ENCODE measurements at regions not wholly inside any gene's neighbourhood (a gene's known extent, or its start where the extent isn't known, plus 50 kb on each side); places are given as distances from the start of the nearest gene placed in this dataset.

DNA sequence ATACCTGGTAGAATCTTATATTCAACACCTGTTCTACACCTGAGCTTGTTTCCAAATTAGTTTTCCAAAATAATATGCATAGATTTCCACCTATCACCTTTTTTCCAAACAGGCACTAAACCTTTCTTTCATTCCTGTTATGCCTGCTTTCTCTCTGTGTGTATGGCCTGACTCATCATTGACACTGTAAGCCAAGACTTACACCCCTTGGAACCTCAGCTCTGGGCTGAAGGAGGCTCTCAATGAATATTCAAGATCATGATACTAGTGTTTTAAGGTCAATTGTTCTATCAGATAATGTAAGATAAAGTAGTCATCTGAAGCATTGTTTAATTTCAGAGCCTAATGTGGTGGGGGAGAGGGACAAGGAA lies 1193.3 kb downstream of the FLRT2 start:
- DNase-seq (ENCODE audit: low read depth): no peak

DNA sequence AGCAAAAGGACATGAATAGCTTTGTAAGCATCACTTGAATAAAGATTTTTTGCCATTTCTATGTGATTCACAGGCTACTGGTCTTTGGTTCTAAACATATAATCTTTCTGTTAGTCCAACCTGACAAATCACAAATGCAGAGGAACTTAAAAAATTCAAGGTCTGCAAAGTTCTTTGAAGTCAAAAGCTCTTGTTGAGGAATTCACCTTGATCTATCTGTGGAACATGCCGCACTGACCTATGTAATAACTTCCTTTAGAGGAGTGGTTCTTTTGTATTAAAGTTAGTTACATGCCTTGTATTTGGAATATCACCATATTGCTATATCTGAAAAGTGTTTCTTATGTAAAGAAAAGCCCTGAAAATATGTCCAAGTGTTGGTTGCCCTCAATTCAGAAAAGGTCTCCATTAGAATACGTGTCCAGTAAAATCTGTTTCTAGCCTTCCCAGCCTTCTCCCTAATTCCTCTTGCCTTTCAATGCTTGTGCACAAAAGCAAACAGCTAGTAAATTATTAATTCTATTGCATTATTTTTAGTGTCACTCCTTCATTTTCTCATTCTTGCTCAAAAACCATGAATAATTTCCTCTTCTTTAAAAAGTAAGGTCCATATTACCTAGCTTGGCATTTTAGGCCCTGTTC lies 1192.8 kb downstream of the FLRT2 start:
- DNase-seq (ENCODE audit: low read depth): no peak

DNA sequence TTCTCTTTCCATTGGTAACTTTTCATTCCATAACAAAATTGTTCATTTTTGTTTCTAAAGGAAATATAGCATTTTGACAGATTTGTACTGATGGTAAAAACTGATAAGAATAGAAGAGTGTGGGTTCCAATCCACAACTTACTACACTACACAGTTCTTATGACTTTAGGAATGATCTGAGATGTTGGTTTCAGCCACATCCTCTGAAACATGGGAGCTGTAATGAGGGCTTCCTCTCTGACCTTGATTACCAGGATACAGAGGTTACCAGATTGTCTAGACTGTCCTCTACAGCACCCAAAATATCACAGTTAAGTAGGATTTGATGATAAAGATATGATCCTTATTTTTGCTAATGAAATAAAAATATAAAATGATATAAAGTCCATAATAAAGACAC lies 1184.6 kb downstream of the FLRT2 start:
- no peak for DNase-seq (ENCODE audit: low read depth)

DNA sequence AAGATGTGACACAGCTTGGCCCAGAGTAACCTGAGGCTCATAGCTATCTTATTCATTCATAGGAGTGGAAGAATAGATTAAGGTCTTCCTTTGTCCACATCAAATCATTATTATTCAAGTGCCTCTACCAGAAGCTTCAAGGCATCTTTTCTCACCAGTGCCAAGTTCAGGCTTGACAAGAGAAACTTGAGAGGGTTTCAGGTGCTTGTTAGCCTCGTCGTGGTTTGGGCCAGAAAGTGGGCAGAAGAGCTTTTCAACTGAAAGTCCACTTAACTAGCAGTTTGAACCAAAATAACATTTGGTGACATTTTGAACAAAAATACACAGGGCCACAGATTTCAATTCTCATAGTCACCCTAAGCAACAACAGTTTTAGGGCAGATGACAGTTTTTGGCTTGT lies 1184.2 kb downstream of the FLRT2 start:
- no peak for DNase-seq (ENCODE audit: low read depth)

DNA sequence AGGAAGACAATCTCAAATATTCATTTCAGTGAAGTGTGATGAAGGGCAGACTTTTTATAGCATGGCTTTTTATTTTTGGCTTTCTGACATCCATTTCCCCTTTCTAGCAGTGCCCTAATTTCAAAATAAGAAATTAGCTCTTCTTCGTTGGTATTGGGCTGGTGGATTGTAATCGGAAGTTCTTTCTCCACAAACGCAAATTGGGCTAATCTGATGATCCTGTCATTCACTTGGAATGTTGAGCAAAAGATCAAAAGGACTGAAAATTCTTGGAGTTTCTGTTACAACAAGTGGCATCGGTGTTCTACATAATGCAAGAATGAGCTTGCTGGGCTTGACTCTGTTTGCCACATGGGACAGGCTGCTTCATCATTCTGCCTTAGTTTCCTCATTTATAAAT lies 1182.8 kb downstream of the FLRT2 start:
- no peak for DNase-seq (ENCODE audit: low read depth)

DNA sequence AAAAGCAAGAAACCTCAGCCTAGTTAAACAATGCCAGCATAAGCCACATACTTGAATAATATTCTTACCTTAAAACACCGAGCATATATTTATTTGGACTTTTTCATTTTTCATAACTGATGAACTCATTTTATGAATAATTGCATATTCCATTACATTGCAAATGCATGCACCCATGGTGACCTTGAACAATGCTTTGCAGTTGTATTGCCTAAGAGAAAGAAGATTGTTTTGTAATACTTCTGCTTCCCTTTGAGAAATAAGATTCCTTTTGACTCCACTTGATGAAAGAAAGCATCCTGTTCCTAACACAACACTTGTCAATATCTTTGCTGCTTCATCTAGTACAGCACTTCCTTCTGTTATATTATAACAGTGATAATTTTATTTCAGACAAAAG lies 1182.2 kb downstream of the FLRT2 start:
- DNase-seq (ENCODE audit: low read depth): no peak

DNA sequence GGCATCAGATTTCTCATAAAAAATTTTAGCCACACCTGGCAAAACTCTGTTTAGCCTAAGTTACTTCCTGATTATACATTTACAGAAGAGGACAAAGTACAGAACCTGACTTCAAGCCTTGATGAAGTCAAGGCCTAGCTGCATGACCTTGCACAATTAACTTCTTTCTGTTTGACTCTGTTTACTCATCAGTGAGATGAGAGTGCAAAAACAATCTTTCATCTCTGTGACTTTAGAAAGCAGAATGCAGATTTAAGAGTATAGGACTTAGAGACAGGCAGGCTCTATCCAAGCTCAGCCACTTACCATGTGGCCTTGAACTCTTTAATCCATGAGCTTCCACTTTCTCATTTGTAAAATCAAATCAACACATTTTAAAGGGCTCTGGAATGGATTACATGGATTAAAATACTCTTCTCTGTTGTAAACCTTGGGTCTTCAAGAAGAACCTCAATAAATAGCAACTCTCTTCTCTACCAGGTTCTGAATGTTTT lies 1178.9 kb downstream of the FLRT2 start:
- no peak for DNase-seq (ENCODE audit: low read depth)

DNA sequence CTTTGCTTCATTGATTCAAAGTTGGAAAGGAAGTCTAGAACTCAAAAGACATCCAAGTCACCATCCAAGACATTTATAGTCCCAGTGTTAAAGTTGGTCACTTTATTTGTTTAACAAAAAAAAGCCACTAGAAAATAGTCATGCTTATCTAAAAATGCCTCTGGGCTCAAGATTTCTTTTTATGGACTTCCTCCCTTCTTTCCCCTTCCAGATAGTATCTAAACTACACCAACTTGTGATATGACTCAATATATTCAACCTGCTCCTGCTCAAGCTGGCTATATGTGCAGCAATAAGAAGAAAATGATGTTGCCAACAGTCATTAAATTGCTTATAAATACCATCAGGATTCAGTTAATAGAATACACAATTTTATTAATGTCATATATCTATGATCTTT lies 1177.1 kb downstream of the FLRT2 start:
- DNase-seq (ENCODE audit: low read depth): no peak

DNA sequence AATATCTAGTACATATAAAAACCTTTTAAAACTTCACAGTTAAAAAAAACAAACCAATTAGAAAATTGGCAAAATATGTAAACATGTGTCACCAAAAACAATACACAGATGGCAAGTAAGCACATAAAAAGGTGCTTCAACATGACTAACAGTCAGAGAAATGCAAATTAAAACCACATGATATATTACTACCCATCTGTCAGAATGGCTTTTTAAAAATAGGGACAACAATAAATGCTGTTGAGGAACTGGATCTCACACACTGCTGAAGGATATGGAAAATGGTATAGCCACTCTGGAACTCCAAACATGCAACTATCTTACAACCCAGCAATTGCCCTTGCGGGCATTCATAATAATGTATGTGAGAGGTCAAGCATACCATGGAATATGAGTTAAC lies 1153.6 kb downstream of the FLRT2 start:
- DNase-seq (ENCODE audit: low read depth): no peak

DNA sequence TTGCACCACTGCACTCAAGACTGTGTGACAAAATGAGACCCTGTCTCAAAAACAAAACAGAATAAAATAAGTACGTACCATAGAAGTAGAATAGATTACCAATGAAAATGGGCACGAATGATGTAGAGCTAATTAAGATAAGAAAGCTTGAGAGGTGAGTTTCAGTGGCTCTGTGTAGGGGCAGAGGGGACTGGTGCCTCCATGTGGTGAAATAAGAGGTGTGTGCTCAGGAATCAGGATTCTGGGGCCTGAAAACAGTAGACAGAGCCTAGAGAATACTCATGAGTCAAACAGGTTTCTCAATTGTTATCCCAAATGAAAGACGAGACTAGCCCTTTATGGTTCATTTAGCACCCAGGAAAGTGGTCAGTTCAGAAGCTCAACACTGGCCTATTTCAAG lies 1145.1 kb downstream of the FLRT2 start:
- no peak for DNase-seq (ENCODE audit: low read depth)

DNA sequence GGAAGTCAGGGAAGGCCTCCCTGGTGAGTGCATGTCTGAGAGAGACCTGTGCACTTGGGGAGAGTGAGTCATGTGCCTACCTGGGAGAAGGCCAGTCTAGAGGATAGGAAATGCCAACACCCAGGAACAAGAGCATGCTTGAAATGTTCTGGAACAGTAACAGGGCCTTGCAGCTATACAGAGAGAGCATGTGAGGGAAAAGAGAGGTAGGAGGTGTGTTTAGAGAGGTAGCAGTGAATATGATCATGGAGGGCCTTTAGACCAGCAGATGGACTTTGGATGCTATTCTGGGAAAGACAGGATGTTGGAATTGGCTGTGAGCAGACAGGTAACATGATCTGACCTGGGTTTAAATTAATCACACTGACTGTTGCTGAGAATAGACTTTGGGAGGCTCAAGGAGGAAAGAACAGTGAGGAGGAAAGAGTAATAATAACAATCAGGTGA lies 1143.6 kb downstream of the FLRT2 start:
- no peak for DNase-seq (ENCODE audit: low read depth)

DNA sequence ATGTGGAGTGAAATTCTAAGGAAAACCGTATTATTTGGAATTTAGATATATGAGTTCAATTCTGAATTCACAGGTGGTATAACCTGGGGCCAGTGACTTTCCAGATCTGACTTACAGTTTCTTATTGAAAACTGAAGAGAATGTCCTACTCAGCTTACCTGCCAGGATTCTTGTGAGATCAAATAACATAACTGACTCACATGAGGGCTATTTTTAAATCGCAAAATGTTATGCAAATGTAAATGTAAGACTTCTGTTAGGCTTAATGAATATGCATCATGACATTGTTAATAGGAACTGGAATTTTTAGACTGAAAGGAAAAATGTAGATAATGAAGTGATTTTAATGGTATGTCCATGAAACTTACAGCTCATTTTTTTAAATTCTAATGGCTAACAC lies 1142.1 kb downstream of the FLRT2 start:
- DNase-seq (ENCODE audit: low read depth): no peak

DNA sequence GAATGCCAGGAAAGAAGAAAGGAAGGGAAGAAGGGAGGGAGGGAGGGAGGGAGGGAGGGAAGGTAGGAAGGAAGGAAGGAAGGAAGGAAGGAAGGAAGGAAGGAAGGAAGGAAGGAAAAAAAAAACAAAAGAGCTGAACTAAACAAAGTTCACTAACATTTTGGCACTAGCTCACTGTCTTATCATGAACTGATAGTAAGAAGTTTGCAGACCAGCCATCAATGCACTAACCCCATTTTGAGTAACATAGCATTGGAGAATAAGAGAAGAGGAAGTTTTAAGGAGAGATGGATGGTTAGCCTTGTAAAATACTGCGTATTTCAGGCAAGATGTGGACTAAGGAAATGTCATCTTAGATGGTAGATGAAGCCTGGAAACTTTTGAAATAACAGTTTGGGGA lies 1136.0 kb downstream of the FLRT2 start:
- DNase-seq (ENCODE audit: low read depth): no peak

DNA sequence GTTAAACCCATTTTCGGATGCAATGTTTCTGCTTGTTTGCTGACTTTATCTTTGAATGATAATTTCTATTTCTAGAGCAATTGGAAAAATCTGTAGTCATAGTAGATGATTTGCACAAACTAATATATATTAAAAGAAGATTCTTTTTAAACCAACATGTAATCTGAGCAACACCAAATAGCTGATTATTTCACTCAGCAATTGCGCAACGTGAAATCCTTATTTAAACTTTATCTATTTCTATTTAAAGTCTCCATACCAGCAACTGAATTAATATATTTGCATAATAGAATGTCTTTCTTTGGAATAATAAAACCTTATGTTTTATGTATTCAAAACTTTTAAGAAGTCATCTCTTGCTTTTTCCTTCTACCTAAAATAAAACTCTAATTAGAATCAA lies 1132.4 kb downstream of the FLRT2 start:
- no peak for DNase-seq (ENCODE audit: low read depth)

DNA sequence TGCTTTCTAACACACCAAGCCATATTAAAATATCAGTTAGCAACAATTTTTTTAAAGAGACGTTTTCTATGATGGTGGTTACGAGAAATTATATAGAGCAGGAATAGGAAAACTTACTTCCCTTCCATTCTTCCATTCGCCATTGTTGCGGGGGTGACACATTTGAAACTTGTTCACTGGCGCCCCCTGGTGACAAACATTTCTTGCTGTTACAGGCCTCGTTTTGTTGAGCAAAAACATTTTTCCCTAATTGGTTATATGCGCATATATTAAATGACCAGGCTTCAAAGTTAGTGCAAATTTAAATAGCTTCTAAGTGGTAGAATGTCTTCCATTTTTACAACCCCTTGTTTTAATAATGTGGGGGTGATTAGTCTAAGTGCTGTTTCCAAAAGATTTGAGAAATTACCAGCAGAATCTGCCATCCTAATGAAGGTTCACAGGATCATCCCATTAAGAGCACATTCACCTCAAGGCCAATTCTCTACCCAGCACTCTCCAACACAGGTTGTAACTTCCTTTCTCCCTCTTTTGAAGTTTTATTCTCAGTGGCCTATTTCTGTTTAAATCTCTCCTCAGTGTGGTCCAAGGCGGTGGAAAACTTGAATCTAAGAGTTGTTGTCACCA lies 1124.7 kb downstream of the FLRT2 start:
- DNase-seq (ENCODE audit: low read depth): no peak

DNA sequence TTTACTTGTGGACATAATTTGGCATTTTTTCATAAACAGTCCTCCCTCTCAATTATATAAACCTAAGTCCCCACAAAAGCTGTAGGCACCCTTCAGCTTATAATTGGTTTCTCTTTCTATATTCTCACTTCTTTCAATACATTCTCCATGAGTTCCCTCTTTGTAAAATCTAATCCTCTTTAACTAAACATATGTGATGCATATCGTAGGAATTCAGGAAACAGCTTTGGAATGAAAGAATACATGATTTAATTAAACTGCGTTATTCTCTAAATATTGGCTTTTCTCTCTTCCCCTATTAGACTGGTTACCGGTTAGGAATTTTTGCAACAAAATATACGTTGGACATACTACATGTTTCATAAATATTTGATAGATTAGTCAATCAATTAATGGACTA lies 1122.6 kb downstream of the FLRT2 start:
- no peak for DNase-seq (ENCODE audit: low read depth)

DNA sequence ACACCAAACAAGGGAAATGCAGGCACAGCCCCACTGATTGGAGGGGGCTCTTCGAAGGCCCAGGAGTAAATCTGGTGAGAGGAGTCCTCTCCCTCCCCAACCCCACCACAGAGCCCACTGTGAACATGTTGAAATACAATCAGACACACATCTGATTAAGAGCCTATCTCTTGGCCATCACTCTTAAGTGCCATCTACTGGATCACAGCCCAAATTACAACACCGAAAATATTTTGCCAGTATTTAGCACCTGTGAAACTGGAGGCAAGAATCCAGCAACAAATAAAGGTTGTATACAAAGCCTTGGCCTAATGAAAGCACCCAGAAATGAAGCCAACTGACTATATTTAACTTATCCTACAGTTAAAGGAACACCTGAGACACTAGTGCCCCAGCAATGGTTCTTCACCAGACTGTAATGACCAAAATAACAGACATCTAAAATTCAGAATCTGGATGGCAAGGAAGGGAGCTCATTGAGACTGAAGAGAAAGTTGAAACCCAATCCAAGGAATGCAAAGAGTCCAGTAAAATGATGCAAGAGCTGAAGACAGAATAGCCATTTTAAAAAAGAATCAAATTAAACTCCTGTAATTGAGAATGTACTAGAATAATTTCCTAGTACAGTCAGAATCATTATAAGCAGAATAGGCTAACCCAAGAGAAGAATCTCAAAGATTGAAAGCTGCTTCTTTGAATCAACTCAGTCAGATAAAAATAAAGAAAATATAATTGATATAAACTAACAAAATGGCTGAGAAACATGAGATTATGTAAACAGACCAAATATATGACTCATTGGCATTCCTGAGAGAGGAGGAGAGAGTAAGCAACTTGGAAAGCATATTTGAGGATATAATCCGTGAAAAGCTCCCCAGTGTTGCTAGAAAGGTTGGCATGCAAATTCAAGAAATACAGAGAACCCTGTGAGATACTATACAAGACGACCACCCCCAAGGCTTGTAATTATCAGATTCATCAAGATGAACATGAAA lies 1117.0 kb downstream of the FLRT2 start:
- DNase-seq (ENCODE audit: low read depth): no peak

DNA sequence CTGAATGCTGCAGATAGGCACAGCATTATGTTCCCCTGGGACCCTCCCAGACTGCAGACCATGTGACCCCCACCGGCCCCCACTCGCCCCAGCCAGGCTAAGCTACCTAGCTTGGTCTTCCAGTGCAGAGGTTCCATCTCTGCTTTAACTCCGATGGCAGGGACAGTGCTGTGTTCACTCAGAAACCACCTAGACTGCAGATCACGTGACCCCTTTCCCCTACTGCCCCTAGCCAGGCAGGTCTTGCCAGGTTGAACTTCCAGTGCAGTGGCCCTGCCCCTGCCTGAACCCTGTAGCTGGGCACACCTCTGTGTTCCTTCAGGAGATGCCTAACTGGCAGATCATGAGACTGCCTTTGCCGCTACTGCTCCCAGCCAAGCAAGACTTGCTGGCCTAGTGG lies 1116.2 kb downstream of the FLRT2 start:
- DNase-seq (ENCODE audit: low read depth): no peak

DNA sequence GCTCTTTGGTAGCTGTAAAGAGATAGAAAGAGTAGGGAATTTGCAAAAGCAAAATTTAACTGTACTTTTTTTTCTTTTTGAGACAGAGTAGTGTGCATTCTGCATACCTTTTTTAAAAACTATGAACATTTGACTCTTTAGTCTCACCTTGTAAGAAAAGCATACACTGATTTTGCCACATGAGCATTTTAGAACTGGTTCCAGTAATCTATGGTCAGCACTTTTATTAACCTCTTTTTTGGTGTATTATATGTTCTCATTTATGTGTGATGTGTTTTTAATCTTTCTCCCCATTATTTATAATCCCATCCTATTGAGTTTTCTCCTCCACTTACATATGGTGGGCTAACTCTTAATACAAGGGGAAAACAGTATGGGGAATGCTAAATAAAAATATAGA lies 1111.4 kb downstream of the FLRT2 start:
- DNase-seq (ENCODE audit: low read depth): no peak

DNA sequence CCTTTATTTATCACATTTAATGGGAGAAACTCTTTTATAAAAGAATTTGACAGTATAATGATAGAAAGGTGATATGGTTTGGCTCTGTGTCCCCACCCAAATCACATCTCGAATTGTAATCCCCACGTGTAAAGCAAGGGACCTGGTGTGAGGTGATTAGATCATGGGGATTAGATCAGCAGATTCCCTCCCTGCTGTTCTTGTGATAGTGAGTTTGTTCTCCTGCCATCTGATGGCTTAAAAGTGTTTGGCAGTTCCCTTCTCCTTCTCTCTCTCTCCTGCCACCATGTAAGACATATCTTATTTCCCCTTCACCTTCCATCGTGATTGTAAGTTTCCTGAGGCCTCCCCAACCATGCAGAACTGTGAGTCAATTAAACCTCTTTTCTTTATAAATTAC lies 1110.3 kb downstream of the FLRT2 start:
- DNase-seq (ENCODE audit: low read depth): no peak

DNA sequence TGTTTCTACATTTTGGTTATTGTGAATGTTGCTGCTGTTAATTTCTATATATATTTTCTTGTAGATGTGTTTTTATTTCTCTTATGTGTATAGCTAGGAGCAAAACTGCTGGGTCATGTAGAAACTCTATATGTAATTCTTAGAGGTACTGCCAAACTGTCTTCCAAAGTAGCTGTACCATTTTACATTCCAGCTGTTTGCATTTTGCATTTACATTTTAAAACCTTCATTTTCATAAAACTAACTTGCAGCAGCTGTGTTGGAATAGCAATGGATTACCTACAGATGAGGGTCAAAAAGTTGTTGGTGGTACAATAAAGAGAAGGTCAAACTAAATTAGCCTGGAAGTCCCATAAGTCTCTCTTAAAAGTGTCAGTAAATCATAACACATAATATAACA lies 1109.7 kb downstream of the FLRT2 start:
- no peak for DNase-seq (ENCODE audit: low read depth)

DNA sequence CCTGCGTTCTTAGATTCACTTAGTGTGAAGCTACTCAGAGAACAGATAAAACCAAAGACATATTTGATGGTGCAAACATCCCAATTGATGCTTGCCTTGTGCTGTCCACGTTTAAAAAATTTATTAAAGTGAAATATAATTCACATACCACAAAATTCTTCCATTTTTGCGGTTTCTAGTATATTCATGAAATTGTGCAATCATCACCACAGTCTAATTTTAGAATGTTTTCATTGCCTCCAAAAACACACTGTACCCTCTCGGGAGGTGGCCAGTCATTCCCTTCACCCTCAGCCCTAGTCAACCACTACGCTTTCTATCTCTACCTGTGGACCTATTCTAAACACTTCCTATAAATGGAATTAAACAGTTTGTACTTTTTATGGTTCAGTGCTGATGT lies 1109.2 kb downstream of the FLRT2 start:
- DNase-seq (ENCODE audit: low read depth): no peak

DNA sequence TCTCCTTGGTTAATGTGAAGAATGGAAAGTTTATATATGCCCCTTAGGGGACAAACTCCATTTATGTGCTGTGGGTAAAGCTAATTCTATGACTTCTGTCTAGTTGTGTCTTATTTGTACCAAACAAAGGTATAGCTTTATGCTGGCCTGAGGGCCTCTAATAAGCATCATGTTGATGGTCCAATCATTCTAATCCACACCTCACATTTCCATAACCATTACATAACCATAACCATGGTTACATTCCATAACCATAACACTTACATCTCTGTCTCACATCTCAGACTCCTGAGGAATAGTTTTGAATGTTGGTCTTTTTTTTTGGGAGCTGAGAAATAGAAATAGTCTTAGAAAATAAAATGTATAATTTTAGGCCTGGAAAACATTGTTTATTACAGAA lies 1097.1 kb downstream of the FLRT2 start:
- DNase-seq (ENCODE audit: low read depth): no peak
